DOHH2 (cell line): ENCODE measurements at regions not wholly inside any gene's neighbourhood (a gene's known extent, or its start where the extent isn't known, plus 50 kb on each side); places are given as distances from the start of the nearest gene placed in this dataset.

ENCODE experiments used
- CTCF ChIP-seq: fragments of 200-600 bp; sonication (generic); IDR thresholded peaks from one replicate; pipeline ENCODE4 v1.5.1; 2014; ENCODE audit warnings: antibody characterized with exemption, mild to moderate bottlenecking, low read depth, low read length; ENCODE audit not compliant: poor library complexity, severe bottlenecking
- EZH2phosphoT487 ChIP-seq: fragments of 200-600 bp; sonication (generic); IDR thresholded peaks from 2 replicates; pipeline ENCODE4 v1.6.1; 2017; ENCODE audit warnings: borderline replicate concordance, mild to moderate bottlenecking, antibody characterized with exemption, low read length, moderate library complexity, mixed read lengths

GRCh38 chrX:42247241-42247640 is 323.9 kb upstream of the CASK start:
- no peak for TF ChIP-seq CTCF
- no peak for TF ChIP-seq EZH2phosphoT487
